WERI-Rb-1 (cell line): ENCODE measurements at regions not wholly inside any gene's neighbourhood (a gene's known extent, or its start where the extent isn't known, plus 50 kb on each side); places are given as distances from the start of the nearest gene placed in this dataset.

Experiments
- DNase-seq: peaks from one replicate; pipeline ENCODE4 v3.0.0-alpha.2; 2020
- H3K27ac ChIP-seq: fragments of 250-450 bp; sonication (Bioruptor Pico); 2 replicates; pipeline ENCODE4 v1.5.1; 2020; ENCODE audit warnings: mild to moderate bottlenecking, moderate library complexity
- H3K27me3 ChIP-seq: fragments of 250-450 bp; sonication (Bioruptor Pico); 2 replicates; pipeline ENCODE4 v1.5.1; 2021; ENCODE audit warnings: mild to moderate bottlenecking, low read depth, moderate library complexity; ENCODE audit not compliant: insufficient read depth, severe bottlenecking
- H3K36me3 ChIP-seq: fragments of 250-450 bp; sonication (Bioruptor Pico); 2 replicates; pipeline ENCODE4 v1.5.1; 2020; ENCODE audit warnings: mild to moderate bottlenecking, moderate library complexity
- H3K4me3 ChIP-seq: 2 replicates; pipeline ENCODE4 v1.5.1; 2011; ENCODE audit warnings: low read depth, mild to moderate bottlenecking, control low read depth, low read length
- H3K9me3 ChIP-seq: fragments of 250-450 bp; sonication (Bioruptor Pico); 2 replicates; pipeline ENCODE4 v1.5.1; 2021; ENCODE audit warnings: mild to moderate bottlenecking, moderate library complexity; ENCODE audit not compliant: severe bottlenecking
- CTCF ChIP-seq: IDR thresholded peaks from 2 replicates; pipeline ENCODE4 v1.5.1; 2011; ENCODE audit warnings: low read depth, mild to moderate bottlenecking, control low read depth, inconsistent platforms, low read length

DNA sequence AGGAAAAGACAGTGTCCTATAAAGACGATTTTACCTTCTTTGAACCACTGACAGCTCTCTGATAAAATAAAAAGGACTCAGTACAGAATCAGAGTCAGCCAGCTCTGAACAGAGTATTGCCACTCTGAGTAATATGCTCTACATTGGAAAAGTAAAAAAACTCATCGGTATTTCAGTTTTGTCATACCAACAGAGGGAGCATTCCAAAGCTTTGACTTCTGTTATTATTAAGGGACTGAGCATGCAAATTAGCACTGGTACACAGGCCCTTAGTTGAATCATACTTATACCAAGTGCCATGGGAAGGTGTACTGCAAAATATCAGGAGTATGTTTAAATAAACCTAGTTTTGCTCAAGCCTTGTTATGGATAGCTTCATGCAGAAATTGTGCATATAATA is 509.0 kb upstream of the KIF2B start:
- Histone ChIP-seq H3K9me3 (peaks cover 7% of the 10 kb centered on the region), H3K4me3 (no peak overlapping the region), H3K27ac (no peak overlapping the region), H3K27me3 (no peaks in the 10 kb centered on the region), H3K36me3 (no peaks in the 10 kb centered on the region)
- DNase-seq = no peak
- no peak for TF ChIP-seq CTCF

DNA sequence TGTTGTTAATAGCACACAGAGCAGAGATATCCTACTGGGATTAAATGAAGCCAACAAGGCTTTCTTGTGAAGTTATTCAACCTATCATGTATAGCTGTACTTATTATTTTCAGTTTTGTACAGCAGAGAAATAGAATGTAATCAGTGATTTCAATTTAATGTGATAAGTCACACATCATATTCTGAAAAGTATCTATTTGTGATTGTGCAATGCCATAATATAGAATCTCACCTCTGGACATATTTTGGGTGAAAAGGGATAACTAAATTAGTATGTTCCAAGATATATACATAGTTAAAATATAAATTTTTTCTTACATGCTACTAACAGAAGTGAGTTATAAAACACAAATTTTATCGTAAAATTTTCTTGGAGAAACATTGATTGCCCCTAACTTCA is 544.3 kb upstream of the KIF2B start:
- TF ChIP-seq CTCF = no peak
- H3K27ac ChIP-seq = no peak overlapping the region
- no peak for DNase-seq
- H3K4me3 ChIP-seq = no peak overlapping the region
- H3K27me3 ChIP-seq = no peaks in the 10 kb centered on the region
- no peaks in the 10 kb centered on the region for H3K9me3 ChIP-seq
- H3K36me3 ChIP-seq = no peaks in the 10 kb centered on the region

DNA sequence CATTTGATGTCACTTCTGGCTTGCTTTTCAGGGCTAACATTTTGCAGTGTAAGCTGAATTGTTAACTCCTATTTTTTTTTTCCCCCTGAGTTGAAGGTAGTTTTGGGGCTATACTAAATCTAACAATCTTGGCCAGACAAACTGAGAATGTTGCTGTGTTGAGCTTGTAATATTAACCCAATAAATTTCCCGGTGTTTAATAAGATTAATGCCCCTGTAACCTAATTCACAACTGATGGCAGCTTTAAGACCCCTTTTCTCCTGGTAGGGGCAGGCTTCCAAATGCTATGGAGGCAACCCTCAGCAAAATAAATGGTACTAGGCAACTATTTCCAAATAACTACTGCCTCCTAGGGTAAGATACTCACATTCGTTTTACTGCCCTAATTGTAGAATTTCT is 549.6 kb upstream of the KIF2B start:
- Histone ChIP-seq H3K9me3 (no peaks in the 10 kb centered on the region), H3K27ac (no peak overlapping the region), H3K4me3 (no peak overlapping the region), H3K27me3 (no peaks in the 10 kb centered on the region), H3K36me3 (no peaks in the 10 kb centered on the region)
- no peak for DNase-seq
- TF ChIP-seq CTCF = no peak

DNA sequence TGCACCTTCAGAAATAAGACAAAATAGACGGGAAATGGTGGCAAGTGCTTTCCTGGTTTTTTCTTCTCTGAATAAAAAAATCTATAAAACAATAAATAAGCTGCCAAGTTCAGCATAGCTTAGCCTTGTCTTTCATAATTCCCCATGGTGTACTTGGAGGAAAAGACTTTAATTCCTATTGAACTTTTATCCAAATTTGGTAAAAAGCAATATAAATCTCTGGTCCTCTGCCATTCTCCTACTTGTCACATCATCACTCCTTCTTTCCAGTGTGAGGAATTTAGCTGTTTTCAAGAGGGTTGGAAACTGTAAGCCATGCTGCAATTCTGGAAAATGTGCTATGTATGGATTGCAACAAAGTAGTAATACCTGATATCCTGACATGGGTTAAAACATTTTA is 551.8 kb upstream of the KIF2B start:
- Histone ChIP-seq H3K4me3 (no peak overlapping the region), H3K36me3 (no peaks in the 10 kb centered on the region), H3K27ac (no peak overlapping the region), H3K9me3 (no peaks in the 10 kb centered on the region), H3K27me3 (no peaks in the 10 kb centered on the region)
- no peak for TF ChIP-seq CTCF
- DNase-seq = no peak

DNA sequence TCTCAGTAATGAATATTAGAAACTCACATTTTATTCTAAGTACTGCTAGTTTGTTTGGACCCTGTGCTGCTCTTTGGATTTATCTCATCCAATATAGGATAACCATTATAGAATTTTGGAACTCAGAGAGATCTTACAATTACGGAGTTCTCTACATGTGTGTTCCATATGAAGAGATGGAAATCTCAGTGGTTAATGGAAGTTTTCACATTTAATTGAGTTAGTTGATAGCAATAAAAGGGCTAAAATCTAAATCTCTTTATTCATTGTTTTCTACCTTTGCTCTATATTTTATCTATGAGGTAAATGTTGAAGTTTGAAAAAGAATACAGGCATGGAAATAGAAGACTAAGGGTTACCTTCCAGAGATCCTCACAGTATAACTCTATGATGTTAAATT is 558.0 kb upstream of the KIF2B start:
- TF ChIP-seq CTCF = no peak
- no peak for DNase-seq
- Histone ChIP-seq H3K9me3 (no peaks in the 10 kb centered on the region), H3K27ac (no peak overlapping the region), H3K36me3 (no peaks in the 10 kb centered on the region), H3K4me3 (no peak overlapping the region), H3K27me3 (no peaks in the 10 kb centered on the region)

DNA sequence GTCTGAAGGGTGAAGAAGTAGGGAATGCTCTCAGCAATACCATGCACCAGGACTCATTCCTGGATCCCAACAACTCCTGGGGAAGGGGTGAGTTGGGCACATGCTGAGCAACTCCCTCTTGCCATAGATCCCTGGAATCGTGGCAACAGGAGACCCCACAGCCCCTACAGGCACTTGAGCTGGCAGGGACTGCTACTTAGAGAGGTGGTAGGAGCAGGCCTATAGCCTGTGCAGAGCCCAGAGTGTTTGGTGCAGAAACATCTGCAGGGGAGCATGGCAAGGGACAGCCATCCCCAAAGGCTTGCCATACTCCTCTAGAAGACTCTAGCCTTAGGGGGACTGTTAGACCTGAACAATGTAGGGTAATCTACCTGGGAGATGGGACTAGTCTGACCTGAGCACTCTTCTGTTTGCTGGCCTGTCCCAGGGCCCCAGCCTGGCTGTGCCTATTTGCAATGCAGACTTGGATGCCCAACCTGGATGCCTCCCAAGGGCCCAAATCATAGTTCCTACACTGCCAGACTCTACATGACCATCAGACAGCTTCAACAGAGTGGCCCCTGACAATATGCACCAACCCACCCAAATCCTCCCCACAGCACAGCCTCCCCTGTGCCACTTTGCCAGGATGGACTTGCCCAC is 568.6 kb upstream of the KIF2B start:
- DNase-seq = no peak
- no peak overlapping the region for H3K27ac ChIP-seq
- H3K27me3 ChIP-seq = no peaks in the 10 kb centered on the region
- no peak for TF ChIP-seq CTCF
- no peaks in the 10 kb centered on the region for H3K36me3 ChIP-seq
- H3K4me3 ChIP-seq = no peak overlapping the region
- no peaks in the 10 kb centered on the region for H3K9me3 ChIP-seq
